ENCODE measurements at regions not wholly inside any gene's neighbourhood (a gene's known extent, or its start where the extent isn't known, plus 50 kb on each side); places are given as distances from the start of the nearest gene placed in this dataset.
A peak's percentile ranks its signal among the peaks of the same experiment; 100 is the strongest.

DNA sequence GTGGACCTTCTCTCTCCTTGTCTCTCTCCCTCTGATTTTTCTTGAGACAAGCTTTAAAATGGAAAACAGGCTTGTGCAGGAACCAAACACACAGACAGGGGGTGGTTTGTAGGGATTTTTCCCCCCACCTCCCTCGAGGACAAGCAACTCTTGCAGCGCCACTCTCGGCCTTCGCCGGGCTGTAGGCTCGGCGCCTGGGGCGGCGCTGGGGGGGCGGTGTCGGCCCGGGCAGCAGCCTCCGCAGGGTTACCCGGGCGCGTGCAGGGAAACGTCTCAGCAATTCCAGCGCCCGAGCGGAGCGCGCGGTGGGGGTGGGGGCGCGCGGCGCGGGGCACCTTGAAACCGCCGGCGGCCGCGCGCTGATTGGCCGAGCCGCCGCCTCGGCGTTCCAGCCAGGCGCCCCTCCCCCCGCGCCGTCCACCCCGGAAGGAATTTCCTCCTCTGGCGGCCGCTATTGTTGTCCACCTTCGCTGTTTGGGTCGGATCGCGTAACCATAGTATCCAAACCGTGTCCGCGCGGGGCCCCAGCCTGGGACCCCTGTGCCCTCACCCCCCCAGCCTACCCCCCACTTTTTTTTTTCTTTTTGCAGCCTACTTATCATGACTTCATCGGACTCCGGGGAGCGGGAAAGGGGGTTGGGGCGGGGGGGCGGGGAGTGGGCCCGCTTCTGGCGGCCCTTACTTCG is 59.8 kb upstream of the ACOT11 start (continued):
- TF ChIP-seq, protein P1, sequence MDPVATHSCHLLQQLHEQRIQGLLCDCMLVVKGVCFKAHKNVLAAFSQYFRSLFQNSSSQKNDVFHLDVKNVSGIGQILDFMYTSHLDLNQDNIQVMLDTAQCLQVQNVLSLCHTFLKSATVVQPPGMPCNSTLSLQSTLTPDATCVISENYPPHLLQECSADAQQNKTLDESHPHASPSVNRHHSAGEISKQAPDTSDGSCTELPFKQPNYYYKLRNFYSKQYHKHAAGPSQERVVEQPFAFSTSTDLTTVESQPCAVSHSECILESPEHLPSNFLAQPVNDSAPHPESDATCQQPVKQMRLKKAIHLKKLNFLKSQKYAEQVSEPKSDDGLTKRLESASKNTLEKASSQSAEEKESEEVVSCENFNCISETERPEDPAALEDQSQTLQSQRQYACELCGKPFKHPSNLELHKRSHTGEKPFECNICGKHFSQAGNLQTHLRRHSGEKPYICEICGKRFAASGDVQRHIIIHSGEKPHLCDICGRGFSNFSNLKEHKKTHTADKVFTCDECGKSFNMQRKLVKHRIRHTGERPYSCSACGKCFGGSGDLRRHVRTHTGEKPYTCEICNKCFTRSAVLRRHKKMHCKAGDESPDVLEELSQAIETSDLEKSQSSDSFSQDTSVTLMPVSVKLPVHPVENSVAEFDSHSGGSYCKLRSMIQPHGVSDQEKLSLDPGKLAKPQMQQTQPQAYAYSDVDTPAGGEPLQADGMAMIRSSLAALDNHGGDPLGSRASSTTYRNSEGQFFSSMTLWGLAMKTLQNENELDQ (tag by site-specific recombination; IDR thresholded peaks at IDR 0.05; ENCODE audit: low read depth) = no peak
- TF ChIP-seq FEZF1 (tag by site-specific recombination; IDR thresholded peaks at IDR 0.05) (no peak), ZNF571 (tag by site-specific recombination; IDR thresholded peaks at IDR 0.05) (no peak), SP3 (tag by site-specific recombination; IDR thresholded peaks at IDR 0.05) (peak; percentile 17; the same call in 1 of the 2 replicates), ZEB2 (tag by site-specific recombination; IDR thresholded peaks at IDR 0.05) (no peak), ZNF184 (tag by site-specific recombination; IDR thresholded peaks at IDR 0.05) (peak; percentile 67; the same call in 1 of the 2 replicates), ZFP37 (tag by site-specific recombination; IDR thresholded peaks at IDR 0.05) (no peak), KLF10 (tag by site-specific recombination; IDR thresholded peaks at IDR 0.05) (peak; percentile 85), MYNN (tag by site-specific recombination; IDR thresholded peaks at IDR 0.05; ENCODE audit: borderline replicate concordance) (no peak), ZNF555 (tag by site-specific recombination; conservative IDR thresholded peaks at IDR 0.05) (no peak), ZNF76 (tag by site-specific recombination; IDR thresholded peaks at IDR 0.05; ENCODE audit: borderline replicate concordance, low read depth) (no peak), ZNF266 (tag by site-specific recombination; IDR thresholded peaks at IDR 0.05; ENCODE audit: low read depth) (no peak), ZNF341 (tag by site-specific recombination; IDR thresholded peaks at IDR 0.05; ENCODE audit: low read depth) (peak; percentile 94), ZNF175 (tag by site-specific recombination; IDR thresholded peaks at IDR 0.05) (no peak), ZNF529 (tag by site-specific recombination; IDR thresholded peaks at IDR 0.05; ENCODE audit: insufficient replicate concordance) (no peak), EGR2 (tag by site-specific recombination; IDR thresholded peaks at IDR 0.05; ENCODE audit: low read depth) (0 out of 2 replicates have a peak, but pooled peaks have one; percentile 46), ZFHX2 (tag by site-specific recombination; conservative IDR thresholded peaks at IDR 0.05) (peak; percentile 37; the same call in 1 of the 2 replicates), ZBTB21 (tag by site-specific recombination; IDR thresholded peaks at IDR 0.05) (no peak), ZNF843 (tag by site-specific recombination; IDR thresholded peaks at IDR 0.05) (no peak), ZNF239 (tag by site-specific recombination; IDR thresholded peaks at IDR 0.05) (no peak), SP7 (tag by site-specific recombination; IDR thresholded peaks at IDR 0.05) (peak; percentile 30; the same call in 1 of the 2 replicates), ZNF354C (tag by site-specific recombination; IDR thresholded peaks at IDR 0.05; ENCODE audit: borderline replicate concordance, low read depth) (no peak), HOXD13 (CRISPR knock-in tag; IDR thresholded peaks at IDR 0.05; ENCODE audit: borderline replicate concordance) (no peak), SP2 (tag by site-specific recombination; IDR thresholded peaks at IDR 0.05) (peak; percentile 68)
- TF ChIP-seq, protein P2, sequence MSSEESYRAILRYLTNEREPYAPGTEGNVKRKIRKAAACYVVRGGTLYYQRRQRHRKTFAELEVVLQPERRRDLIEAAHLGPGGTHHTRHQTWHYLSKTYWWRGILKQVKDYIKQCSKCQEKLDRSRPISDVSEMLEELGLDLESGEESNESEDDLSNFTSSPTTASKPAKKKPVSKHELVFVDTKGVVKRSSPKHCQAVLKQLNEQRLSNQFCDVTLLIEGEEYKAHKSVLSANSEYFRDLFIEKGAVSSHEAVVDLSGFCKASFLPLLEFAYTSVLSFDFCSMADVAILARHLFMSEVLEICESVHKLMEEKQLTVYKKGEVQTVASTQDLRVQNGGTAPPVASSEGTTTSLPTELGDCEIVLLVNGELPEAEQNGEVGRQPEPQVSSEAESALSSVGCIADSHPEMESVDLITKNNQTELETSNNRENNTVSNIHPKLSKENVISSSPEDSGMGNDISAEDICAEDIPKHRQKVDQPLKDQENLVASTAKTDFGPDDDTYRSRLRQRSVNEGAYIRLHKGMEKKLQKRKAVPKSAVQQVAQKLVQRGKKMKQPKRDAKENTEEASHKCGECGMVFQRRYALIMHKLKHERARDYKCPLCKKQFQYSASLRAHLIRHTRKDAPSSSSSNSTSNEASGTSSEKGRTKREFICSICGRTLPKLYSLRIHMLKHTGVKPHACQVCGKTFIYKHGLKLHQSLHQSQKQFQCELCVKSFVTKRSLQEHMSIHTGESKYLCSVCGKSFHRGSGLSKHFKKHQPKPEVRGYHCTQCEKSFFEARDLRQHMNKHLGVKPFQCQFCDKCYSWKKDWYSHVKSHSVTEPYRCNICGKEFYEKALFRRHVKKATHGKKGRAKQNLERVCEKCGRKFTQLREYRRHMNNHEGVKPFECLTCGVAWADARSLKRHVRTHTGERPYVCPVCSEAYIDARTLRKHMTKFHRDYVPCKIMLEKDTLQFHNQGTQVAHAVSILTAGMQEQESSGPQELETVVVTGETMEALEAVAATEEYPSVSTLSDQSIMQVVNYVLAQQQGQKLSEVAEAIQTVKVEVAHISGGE (tag by site-specific recombination; conservative IDR thresholded peaks at IDR 0.05; ENCODE audit: low read depth) = peak; percentile 43; the same call in 1 of the 2 replicates
- TF ChIP-seq, protein P3, sequence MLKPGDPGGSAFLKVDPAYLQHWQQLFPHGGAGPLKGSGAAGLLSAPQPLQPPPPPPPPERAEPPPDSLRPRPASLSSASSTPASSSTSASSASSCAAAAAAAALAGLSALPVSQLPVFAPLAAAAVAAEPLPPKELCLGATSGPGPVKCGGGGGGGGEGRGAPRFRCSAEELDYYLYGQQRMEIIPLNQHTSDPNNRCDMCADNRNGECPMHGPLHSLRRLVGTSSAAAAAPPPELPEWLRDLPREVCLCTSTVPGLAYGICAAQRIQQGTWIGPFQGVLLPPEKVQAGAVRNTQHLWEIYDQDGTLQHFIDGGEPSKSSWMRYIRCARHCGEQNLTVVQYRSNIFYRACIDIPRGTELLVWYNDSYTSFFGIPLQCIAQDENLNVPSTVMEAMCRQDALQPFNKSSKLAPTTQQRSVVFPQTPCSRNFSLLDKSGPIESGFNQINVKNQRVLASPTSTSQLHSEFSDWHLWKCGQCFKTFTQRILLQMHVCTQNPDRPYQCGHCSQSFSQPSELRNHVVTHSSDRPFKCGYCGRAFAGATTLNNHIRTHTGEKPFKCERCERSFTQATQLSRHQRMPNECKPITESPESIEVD (tag by site-specific recombination; IDR thresholded peaks at IDR 0.05) = no peak
- TF ChIP-seq, protein P4, sequence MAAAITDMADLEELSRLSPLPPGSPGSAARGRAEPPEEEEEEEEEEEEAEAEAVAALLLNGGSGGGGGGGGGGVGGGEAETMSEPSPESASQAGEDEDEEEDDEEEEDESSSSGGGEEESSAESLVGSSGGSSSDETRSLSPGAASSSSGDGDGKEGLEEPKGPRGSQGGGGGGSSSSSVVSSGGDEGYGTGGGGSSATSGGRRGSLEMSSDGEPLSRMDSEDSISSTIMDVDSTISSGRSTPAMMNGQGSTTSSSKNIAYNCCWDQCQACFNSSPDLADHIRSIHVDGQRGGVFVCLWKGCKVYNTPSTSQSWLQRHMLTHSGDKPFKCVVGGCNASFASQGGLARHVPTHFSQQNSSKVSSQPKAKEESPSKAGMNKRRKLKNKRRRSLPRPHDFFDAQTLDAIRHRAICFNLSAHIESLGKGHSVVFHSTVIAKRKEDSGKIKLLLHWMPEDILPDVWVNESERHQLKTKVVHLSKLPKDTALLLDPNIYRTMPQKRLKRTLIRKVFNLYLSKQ (tag by site-specific recombination; IDR thresholded peaks at IDR 0.05; ENCODE audit: borderline replicate concordance) = no peak
- TF ChIP-seq, protein P5, sequence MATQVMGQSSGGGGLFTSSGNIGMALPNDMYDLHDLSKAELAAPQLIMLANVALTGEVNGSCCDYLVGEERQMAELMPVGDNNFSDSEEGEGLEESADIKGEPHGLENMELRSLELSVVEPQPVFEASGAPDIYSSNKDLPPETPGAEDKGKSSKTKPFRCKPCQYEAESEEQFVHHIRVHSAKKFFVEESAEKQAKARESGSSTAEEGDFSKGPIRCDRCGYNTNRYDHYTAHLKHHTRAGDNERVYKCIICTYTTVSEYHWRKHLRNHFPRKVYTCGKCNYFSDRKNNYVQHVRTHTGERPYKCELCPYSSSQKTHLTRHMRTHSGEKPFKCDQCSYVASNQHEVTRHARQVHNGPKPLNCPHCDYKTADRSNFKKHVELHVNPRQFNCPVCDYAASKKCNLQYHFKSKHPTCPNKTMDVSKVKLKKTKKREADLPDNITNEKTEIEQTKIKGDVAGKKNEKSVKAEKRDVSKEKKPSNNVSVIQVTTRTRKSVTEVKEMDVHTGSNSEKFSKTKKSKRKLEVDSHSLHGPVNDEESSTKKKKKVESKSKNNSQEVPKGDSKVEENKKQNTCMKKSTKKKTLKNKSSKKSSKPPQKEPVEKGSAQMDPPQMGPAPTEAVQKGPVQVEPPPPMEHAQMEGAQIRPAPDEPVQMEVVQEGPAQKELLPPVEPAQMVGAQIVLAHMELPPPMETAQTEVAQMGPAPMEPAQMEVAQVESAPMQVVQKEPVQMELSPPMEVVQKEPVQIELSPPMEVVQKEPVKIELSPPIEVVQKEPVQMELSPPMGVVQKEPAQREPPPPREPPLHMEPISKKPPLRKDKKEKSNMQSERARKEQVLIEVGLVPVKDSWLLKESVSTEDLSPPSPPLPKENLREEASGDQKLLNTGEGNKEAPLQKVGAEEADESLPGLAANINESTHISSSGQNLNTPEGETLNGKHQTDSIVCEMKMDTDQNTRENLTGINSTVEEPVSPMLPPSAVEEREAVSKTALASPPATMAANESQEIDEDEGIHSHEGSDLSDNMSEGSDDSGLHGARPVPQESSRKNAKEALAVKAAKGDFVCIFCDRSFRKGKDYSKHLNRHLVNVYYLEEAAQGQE (tag by site-specific recombination; IDR thresholded peaks at IDR 0.05) = no peak

All from HEK293 (cell line).